H1 (cell line): ENCODE measurements at regions not wholly inside any gene's neighbourhood (a gene's known extent, or its start where the extent isn't known, plus 50 kb on each side); places are given as distances from the start of the nearest gene placed in this dataset.

Experiments used
- BACH1 ChIP-seq: IDR thresholded peaks from 2 replicates; pipeline ENCODE4 v1.6.1; 2012; ENCODE audit warnings: low read length, improper control_type of control experiment
- CBX5 ChIP-seq: fragments of 300-800, 300-1000 bp; sonication (generic); IDR thresholded peaks from 2 replicates; pipeline ENCODE4 v1.7.1; 2016; ENCODE audit warnings: antibody characterized with exemption, low read length, low read depth
- EZH2 ChIP-seq: fragments of 200-600 bp; sonication (generic); IDR thresholded peaks from 2 replicates; pipeline ENCODE4 v1.7.1; 2012; ENCODE audit warnings: low read depth, mild to moderate bottlenecking, moderate library complexity, low read length, inconsistent platforms; ENCODE audit not compliant: severe bottlenecking
- HDAC2 ChIP-seq, 2 experiments: fragments of 300-600 bp in 1 of 2; sonication (generic) in 1 of 2; IDR thresholded peaks; 2 replicates each; pipeline ENCODE4 v1.6.1; 2011 to 2012; ENCODE audit warnings: low read depth in 2 of 2, low read length in 2 of 2, mild to moderate bottlenecking in 2 of 2, moderate library complexity in 2 of 2, borderline replicate concordance in 1 of 2, inconsistent platforms in 1 of 2
- JUND ChIP-seq: IDR thresholded peaks from 2 replicates; pipeline ENCODE4 v1.6.1; 2011; ENCODE audit warnings: mild to moderate bottlenecking, improper control_type of control experiment, low read length
- KDM5A ChIP-seq: fragments of 200-600 bp; IDR thresholded peaks from 2 replicates; pipeline ENCODE4 v1.7.1; 2012; ENCODE audit warnings: mild to moderate bottlenecking, low read length, inconsistent platforms, mixed read lengths
- NANOG ChIP-seq: IDR thresholded peaks from 2 replicates; pipeline ENCODE4 v1.6.1; 2011; ENCODE audit warnings: low read length, low read depth, mild to moderate bottlenecking, inconsistent platforms; ENCODE audit not compliant: insufficient read depth, poor library complexity, severe bottlenecking
- RAD21 ChIP-seq, 2 experiments: IDR thresholded peaks in 1 of 2; conservative IDR thresholded peaks in 1 of 2; 2 replicates each; pipeline ENCODE4 v1.6.1; 2011; ENCODE audit warnings: low read depth in 2 of 2, low read length in 2 of 2, improper control_type of control experiment in 1 of 2, inconsistent platforms in 1 of 2, mild to moderate bottlenecking in 1 of 2, moderate library complexity in 1 of 2
- RNF2 ChIP-seq: fragments of 200-900, 300-1000 bp; sonication (generic); IDR thresholded peaks from 2 replicates; pipeline ENCODE4 v1.7.1; 2016; ENCODE audit warnings: borderline replicate concordance, low read depth, mild to moderate bottlenecking, antibody characterized with exemption, low read length; ENCODE audit not compliant: poor library complexity, severe bottlenecking; ENCODE audit errors: missing control alignments
- RXRA ChIP-seq: IDR thresholded peaks from 2 replicates; pipeline ENCODE4 v1.6.1; 2011; ENCODE audit warnings: low read depth, mild to moderate bottlenecking, low read length, moderate library complexity; ENCODE audit not compliant: insufficient read depth
- TAF7 ChIP-seq: optimal IDR thresholded peaks from 2 replicates; pipeline ENCODE3; 2011; ENCODE audit warnings: low read depth, mild to moderate bottlenecking, inconsistent platforms, low read length, moderate library complexity, borderline replicate concordance
- YY1 ChIP-seq: IDR thresholded peaks from 2 replicates; pipeline ENCODE4 v1.6.1; 2011; ENCODE audit warnings: low read depth, mild to moderate bottlenecking, low read length

- TF ChIP-seq HDAC2 (IDR thresholded peaks at IDR 0.05; ENCODE audit: borderline replicate concordance in 1 of 2, low read depth in 2 of 2, low read length in 2 of 2): peak; percentile 92 to 93
- 0 out of 2 replicates have a peak, but pooled peaks have one; percentile 59 for TF ChIP-seq RXRA
- TF ChIP-seq YY1: 0 out of 2 replicates have a peak, but pooled peaks have one; percentile 5
- TF ChIP-seq EZH2: no peak
- no peak for TF ChIP-seq CBX5
- TF ChIP-seq BACH1: no peak
- TF ChIP-seq NANOG: peak; percentile 100
- TF ChIP-seq KDM5A: no peak
- no peak for TF ChIP-seq RNF2
- TF ChIP-seq RAD21 (IDR thresholded peaks at IDR 0.05 in 1 of 2, conservative IDR thresholded peaks at IDR 0.05 in 1 of 2; ENCODE audit: low read depth in 2 of 2, low read length in 2 of 2): peak; percentile 28 to 47; a peak in 3 of 4 replicates
- peak; percentile 45; the same call in 1 of the 2 replicates for TF ChIP-seq JUND
- peak; percentile 70 for TF ChIP-seq TAF7
These were observed 930.2 kb downstream of the C4orf33 start (continued) for GRCh38 chr4:130026185-130026584.
